Right hindlimb (tissue), 1 donor: ENCODE measurements at regions not wholly inside any gene's neighbourhood (a gene's known extent, or its start where the extent isn't known, plus 50 kb on each side); places are given as distances from the start of the nearest gene placed in this dataset.
A peak's percentile ranks its signal among the peaks of the same experiment; 100 is the strongest.
"Not testable (repeated sequence)": the region's sequence is repeated elsewhere in the genome, so short reads cannot be mapped to it uniquely, and the experiment has no call there.

Experiments
- DNase-seq: peaks from one replicate; pipeline ENCODE4 v3.0.0-alpha.2; 2018

DNA sequence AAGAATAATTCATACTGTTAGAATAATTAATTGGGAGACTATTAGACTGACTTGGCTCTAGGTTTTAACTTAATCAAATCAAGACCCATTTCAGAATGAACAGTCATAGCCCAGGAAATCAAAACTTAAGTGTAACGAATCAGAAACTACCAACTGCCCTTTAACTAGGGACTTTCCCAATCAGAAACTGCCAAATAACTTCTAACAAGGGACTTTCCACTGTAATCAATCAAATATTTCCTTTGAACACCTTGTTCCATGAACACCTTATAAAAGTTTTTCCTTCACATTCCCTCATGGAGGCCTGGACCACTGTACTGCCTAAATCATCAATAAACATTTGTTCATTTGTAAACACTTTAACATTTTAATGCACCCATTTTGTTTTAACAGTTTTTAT lies 1054.7 kb upstream of the TMPRSS15 start:
- DNase-seq = no peak

DNA sequence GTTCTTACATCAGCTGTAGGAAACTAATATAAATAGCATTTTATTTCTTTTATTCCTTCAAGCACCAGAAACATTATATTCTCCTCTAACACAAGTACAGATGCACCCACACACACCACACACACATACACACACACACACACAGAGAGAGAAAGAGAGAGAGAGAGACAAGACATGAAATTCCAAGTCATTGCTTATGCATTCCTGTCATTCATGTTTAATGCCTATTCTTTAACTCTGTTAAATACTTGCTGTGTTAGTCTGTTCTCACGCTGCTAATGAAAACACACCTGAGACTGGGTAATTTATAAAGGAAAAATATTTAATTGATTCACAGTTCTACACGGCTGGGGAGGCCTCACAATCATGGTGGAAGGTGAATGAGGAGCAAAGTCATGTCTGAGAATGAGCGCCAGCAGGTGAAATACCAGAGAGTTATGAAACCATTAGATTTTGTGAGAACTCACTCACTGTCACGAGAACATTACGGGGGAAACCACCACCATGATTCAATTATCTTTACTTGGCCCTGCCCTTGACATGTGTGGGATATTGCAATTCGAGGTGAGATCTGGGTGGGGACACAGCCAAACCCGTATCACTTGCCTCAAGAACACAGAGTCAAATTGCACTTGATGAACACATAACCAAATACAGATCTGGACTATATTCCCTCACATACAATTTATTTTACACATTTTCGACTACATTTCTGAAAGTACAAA lies 1058.1 kb upstream of the TMPRSS15 start:
- DNase-seq = no peak

DNA sequence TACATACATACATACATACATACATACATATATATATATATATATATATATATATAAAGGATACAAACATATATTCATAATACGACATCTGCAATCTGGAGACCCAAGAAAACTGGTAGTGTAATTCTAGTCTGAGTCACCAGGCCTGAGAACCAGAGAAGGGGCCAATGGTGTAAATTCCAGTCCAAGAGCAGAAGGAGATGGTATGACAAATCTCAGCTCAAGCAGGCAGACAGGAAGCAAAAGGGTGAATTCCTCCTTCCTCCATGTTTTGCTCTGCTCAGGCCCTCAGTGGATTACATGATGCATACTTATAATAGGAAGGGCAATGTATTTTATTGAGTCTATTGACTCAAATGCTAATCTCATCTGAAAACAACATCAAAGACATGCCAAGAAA lies 1060.4 kb upstream of the TMPRSS15 start:
- DNase-seq = no peak

DNA sequence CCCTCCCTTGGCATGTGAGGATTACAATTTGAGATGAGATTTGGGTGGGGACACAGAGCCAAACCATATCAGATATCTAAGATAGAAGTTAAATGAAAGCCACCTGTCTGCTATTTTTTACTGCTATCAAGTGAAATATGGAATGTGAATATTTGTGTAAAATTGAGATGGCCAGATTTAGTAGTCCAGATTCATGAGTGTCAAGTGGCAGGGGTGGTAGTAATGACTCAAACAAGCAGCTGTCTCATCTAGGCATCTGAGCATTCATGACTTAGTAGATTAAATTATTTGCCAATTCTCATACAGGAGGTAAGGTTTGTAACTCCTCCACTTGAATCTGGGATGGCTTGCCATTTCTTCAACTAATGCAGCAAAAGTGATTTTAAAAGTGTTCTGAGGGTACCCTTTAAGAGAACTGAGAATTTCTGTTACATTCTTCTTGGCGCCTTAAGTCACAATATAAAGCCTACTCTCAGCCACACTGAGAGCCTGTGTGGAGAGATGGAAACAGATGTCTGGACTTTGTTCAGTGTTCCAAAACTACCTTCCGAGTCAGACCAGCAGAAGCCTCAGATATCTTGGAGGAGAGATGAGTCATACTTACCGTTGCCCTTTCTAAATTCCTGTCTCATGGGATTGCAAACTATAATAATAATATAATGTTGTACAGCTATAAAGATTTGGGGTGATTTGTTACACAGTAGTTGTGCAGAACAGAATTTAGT lies 1065.6 kb upstream of the TMPRSS15 start:
- no peak for DNase-seq

DNA sequence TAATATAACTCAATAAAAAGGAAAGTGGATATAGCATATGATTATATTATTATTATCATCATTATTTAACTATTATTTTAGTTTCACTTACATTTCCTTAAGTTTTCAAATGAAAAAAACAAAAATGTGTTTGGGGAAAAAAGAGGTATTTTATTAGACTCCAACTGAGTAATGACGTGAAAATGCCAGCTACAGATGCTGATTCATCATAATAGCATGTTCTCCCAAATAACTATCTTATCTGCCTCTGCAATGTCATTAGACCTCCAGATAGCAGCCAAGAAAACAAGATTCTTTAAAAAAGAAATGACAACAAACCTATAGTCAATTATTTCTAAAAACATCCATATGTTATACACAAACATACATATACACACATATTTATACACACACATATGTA lies 1071.9 kb upstream of the TMPRSS15 start:
- no peak for DNase-seq

DNA sequence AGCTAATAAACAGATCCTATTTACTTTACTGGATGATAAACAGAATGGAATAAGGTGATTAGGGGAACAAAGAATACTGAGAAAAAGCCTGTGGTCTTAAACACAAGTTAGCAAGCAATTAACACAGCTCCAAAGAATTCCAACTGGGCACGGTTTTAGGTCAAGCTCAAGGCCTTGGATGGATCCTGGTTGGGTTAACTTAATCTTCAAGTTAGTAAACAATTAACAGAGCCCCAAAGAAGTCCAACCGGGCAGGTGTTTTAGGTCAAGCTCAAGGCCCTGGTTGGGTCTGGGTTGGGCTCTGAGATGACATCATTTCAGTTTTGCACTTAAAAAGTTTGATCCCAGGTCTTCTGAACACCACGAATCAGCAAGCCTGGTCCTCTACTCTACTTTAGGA lies 1086.3 kb upstream of the TMPRSS15 start:
- no peak for DNase-seq

DNA sequence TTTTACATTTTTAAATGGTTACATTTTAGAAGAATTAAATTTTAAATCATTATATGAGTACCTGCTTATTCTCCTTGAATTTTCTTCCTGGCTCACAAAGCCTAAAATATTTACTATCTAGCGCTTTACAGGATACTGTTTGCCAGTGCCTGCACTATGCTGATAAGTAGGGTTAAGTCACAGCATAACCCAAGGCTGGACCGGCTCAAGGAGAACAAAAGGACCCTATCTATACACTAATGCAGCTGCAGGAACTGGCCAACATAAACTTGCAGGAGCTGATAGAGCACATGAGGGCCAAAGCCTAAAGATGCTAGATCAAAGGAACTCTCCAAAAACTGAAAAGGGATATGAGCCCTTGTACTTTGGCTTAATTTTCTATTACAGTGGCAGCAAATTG lies 1086.9 kb upstream of the TMPRSS15 start:
- DNase-seq = no peak

DNA sequence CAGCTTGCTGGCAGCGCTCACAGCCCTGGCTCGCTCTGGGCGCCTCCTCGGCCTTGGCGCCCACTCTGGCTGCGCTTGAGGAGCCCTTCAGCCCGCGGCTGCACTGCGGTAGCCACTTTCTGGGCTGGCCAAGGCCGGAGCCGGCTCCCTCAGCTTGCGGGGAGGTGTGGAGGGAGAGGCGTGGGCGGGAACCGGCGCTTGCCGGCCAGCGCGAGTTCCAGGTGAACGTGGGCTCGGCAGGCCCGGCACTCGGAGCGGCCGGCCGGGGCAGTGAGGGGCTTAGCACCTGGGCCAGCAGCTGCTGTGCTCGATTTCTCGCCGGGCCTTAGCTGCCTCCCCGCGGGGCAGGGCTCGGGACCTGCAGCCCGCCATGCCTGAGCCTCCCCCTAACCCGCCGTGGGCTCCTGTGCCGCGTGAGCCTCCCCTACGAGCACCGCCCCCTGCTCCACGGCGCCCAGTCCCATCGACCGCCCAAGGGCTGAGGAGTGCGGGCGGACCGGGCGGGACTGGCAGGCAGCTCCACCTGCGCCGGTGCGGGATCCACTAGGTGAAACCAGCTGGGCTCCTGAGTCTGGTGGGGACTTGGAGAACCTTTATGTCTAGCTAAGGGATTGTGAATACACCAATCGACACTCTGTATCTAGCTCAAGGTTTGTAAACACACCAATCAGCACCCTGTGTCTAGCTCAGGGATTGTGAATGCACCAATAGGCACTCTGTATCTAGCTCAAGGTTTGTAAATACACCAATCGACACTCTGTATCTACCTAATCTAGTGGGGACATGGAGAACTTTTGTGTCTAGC lies 1090.1 kb upstream of the TMPRSS15 start:
- DNase-seq = not testable (repeated sequence)

DNA sequence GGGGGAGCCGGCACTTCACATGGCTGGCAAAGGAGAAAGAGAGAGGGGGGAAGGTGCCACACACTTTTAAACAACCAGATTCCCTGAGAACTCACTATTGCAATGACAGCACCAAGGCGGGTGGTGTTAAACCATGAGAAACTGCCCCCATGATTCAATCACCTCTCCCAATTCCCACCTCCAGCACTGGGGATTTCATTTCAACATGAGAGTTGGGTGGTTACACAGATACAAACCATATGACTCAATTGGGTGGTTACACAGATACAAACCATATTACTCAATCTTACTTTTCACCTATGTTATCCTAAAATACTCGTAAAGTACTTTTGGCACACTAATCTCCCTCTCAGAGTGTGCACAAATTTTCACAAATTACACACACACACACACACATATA lies 1097.5 kb upstream of the TMPRSS15 start:
- DNase-seq = no peak

DNA sequence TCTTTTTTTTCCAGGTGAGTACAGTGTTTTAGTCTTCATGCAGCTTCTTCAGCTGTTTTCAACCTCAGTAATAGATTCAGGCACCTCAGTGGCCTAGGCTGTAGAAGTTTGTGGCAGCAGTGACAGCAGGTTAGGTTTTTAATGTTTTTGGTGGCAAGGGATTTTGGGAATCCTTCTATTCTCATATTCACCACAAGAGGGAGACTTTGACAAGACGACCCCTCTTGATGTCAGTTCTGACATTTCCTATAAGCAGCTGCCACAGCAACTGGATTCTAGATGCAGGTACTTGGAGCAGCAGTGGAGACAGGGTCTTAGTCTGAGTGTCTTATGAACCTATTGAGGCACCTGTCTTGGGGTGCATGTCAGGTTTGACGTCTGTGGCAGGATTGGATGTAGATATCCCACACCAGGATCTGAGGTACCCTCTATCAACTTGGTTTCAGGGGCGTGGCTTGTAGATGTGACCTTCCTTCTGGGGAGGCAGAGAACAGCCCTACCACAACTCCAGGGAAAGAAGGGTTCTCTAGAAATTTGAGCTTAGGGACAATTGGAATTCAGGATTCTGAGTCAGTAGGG lies 1104.2 kb upstream of the TMPRSS15 start:
- no peak for DNase-seq

DNA sequence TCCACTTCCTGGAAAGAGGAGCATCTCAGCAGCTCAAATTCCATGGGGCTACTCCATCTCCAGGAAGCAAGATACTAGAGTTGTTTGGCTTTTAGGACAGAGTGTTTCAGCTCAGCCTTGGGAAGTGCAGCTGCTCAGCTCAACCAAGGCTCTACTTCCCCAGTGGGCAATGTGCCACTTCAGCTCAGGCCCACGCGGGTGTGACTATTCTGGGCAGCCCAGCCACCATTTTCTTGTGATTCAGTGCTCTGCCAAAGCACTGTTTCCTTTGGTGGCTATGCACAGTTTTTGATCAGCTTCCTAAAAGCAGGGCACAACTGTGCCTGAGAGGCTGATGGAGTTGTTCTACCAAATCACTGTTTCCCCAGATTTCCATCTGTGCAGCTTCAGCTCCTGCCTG lies 1104.9 kb upstream of the TMPRSS15 start:
- no peak for DNase-seq

DNA sequence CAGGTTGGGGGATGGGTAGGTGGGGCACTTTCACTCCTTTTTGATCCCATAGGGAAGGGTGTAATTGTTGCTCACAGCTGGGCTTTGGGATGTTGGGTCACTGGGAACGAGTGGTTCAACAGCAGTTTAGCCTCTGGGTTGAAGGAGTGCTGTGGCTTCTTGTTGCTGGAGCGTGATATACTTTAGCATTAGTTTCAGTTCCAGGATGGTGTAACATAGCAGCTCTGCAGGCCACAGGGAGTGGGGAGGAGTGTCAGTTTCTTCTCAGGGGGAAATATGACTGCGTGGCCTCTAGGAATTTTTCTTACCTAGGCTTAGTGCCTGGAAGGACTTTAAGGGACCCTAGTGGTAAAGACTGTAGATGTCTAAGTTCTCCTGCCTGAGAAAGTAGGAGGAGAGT lies 1105.3 kb upstream of the TMPRSS15 start:
- no peak for DNase-seq

DNA sequence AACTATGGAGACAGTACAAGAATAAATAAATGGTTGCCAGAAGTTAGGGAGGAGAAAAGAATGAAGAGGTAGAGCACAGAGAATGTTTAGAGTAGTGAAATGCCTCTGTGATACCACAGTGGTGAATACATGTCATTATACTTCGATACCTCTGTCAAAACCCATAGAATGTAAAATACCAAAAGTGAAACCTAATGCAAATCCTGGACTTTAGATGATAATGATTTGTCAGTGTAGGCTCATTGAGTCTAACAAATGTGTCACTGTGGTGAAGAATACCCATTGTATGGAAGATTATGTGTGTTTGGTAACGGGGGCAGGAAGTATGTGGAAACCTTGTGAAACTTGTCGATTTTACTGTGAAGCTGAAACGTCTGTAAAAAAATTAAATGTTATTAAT lies 1106.5 kb upstream of the TMPRSS15 start:
- DNase-seq = no peak

DNA sequence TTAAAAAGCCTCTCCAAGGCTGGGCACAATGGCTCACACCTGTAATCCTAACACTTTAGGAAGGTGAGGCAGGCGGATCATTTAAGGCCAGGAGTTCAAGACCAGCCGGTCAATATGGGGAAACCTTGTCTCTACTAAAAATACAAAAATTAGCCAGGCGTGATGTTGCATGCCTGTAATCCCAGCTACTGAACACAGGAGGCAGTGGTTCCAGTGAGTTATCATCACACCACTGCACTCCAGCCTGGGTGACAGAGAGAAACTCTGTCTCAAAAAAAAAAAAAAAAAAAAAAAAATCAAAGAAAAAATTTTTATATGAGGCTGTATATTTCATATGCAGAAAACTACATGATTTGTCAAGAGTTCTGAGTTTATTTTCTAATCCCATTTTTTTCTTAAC lies 1107.1 kb upstream of the TMPRSS15 start:
- DNase-seq = no peak

DNA sequence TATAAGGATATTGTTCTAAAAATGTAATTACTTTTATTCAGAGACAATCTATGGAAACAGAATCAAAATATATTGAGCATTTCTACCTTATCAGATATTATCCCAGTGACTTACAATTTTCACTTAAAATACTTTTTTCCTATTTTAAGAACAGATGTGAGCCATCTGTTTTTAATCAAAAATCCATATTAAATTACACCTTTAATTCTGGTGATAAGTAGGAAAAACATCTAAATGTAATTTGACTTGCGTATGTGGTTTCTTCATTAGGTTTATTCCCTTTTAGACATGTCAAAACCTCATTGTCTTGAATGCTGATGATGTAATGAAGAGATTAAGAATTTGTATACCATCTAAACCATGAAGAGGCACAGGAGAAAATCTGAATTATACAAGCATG lies 1118.8 kb upstream of the TMPRSS15 start:
- DNase-seq = no peak

DNA sequence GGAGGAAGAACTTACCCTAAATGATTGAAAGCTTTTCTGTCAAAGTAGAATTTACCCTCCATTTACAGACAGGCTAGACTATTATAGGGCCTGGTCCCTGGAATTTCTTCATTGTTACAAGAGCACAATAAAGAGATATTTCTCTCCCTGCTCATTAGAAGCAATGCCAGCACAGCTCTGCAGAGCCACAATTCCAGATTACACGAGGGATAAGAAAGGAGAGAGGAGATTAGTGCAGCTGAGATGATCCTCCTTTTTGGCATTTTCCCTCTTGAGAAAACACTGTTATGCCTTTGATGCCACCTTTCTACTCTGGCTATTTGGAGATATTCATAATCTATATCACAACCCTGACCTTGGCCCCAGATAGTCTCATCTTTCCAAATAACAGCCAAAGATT lies 1119.5 kb upstream of the TMPRSS15 start:
- DNase-seq = no peak

DNA sequence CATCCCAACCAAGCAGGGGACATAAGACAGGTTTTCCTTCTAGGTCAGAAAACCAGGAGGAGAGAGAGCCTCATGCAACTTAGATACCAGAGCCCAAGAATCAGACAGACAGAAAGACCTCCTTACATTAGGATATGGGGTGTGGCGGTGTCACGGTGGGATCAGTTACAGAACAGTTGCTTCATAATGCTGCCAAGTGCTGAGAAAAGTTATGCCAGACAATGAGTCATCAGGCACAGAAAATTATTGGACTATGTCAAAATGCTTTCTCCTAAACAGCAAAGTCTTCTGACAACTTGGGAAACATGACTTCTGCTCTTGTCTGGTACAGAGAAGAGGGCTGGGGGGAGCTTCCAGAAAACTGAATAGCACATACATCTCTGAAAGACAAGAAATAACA lies 1120.2 kb upstream of the TMPRSS15 start:
- peak; percentile 55 for DNase-seq

DNA sequence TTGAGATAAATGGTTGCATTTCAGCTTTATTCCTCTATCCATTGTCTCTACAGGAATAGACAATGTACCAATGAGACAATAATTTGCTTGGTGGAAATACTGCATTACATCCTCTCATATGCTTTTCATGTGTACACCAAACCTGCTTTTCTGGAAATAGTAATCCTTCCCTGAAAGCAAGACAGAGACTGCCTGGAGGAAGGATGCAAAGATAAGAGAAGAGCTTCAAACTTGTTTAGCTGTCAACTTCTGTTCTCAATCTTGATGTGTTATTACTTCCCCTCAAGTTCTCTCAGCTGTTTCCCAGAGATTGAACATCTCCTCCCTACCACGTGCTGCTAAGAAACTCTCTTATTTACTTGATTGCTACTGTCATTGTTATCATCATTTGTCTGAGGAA lies 1125.4 kb upstream of the TMPRSS15 start:
- no peak for DNase-seq

DNA sequence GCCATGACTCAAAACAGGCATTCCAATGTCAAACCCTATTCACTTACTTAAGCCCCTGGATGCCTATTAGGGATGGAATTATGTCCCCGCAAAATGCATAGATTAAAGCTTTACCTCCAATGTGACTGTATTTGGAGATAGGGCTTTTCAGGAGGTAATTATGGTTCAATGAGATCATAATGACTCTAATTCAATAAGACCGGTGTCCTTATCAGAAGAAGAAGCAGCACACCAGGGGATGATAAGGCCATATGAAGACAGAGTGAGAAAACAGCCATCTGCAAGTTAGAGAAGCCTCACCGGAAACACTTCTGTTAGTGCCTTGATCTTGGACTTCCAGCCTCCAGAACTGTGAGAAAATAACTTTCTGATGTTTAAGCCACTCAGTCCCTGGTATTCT lies 1131.8 kb upstream of the TMPRSS15 start:
- DNase-seq = no peak

DNA sequence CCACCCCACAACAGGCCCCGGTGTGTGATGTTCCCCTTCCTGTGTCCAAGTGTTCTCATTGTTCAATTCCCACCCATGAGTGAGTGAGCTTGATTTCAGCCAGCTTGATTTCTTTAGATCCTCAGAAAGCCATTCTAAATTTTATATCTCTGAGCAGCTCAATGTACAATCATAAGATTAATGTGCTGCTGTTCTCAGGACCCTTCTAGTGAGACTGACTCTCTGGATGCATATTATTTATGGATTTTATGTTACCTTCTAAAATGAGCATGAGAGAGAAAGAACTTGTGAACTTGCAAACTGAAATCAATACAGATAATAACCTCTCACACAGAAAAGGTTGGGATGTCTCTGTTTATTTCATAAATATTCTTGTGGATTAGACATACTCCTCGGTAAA lies 1133.5 kb upstream of the TMPRSS15 start:
- DNase-seq = no peak

DNA sequence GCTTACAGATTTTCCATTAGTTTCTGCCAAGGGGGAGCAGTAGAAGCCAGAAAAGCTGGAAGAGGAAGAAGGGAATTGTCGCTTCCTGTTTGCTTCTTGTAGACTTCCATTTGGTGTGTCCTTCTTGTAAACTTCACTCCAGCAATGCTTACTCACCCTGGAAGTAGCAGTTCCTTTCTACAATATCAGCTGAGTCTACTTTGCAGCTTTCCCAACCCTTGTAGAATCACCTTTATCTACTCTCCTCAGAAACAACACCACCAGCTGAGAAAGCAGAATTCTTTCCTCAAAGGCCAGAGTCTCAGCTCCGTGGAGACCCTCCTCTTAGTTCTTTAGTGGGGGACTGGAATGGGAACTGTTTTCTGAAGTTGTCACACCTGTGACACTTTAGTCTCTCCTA lies 1136.7 kb upstream of the TMPRSS15 start:
- no peak for DNase-seq

DNA sequence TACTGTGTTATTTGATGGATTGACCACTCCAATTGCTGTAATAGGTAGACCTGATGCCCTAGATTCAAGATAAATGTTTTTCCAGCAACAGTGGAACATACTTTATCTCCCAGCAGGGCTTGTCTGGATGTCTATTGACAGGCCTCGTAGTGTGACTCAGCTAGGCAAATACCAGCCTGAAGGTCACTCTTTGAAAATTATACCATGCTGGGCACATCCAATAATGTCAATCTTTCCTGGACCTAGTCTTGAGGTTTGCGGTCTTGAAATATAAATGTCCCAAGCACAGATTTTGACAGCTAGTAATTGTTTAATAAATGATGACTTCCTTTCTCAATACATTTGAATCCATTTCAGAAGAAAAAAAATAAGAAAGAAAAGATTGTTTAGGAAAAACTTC lies 1138.0 kb upstream of the TMPRSS15 start:
- no peak for DNase-seq

DNA sequence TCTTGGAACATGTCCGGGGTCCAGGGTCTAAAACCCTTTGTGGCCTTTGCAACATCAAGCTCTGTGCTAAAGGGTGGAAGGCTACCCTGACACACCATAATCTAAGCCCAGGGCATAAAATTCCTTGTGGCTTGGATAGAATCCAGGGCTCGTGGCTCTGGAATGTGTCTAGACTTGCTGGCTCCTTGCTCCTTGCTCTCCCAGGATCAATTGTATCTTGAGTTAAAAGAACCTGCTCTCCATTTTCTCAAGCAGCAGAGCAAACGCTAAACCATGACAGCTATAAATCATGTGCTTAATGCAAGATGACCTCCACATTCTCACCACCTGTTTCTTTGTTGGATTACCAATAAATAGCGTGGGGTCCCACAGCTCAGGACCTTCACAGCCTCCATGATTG lies 1140.9 kb upstream of the TMPRSS15 start:
- not testable (repeated sequence) for DNase-seq
